Gastrocnemius medialis (tissue), 4 donors: ENCODE measurements at regions not wholly inside any gene's neighbourhood (a gene's known extent, or its start where the extent isn't known, plus 50 kb on each side); places are given as distances from the start of the nearest gene placed in this dataset.

Source experiments
- CTCF ChIP-seq, 5 experiments: fragments of 450-650 bp in 3 of 5; fragments of 200-600 bp in 2 of 5; sonication (generic) in 2 of 5; IDR thresholded peaks in 4 of 5; conservative IDR thresholded peaks in 1 of 5; 1 replicate in 4 of 5; 2 replicates in 1 of 5; pipeline ENCODE4 v1.5.1; 2016 to 2019; ENCODE audit warnings: antibody characterized with exemption in 5 of 5, mild to moderate bottlenecking in 3 of 5, moderate library complexity in 3 of 5
- POLR2A ChIP-seq, 2 donors: fragments of 450-650 bp; IDR thresholded peaks; one replicate each; pipeline ENCODE4 v1.6.1; 2017; ENCODE audit warnings: antibody characterized with exemption in 2 of 2, mild to moderate bottlenecking in 2 of 2, moderate library complexity in 2 of 2

GRCh38 chr12:59484575-59484974 is 111.3 kb upstream of the SLC16A7 start:
- TF ChIP-seq CTCF (IDR thresholded peaks at IDR 0.05 in 4 of 5, conservative IDR thresholded peaks at IDR 0.05 in 1 of 5): no peak
- TF ChIP-seq POLR2A (IDR thresholded peaks at IDR 0.05): no peak
